HG03280 (cell line): ENCODE measurements at regions not wholly inside any gene's neighbourhood (a gene's known extent, or its start where the extent isn't known, plus 50 kb on each side); places are given as distances from the start of the nearest gene placed in this dataset.

ENCODE experiments used
- ATAC-seq: cut with Tn5 transposase; IDR thresholded peaks from one replicate; pipeline ENCODE4 v1.9.1; 2021; ENCODE audit warnings: mild to moderate bottlenecking, moderate library complexity; ENCODE audit not compliant: unreplicated experiment

GRCh38 chr21:39124681-39125251 is 58.5 kb downstream of the PSMG1 start:
- no peak for ATAC-seq

- no peak for ATAC-seq
These were observed 59.9 kb downstream of the PSMG1 start for GRCh38 chr21:39123375-39123774.

- ATAC-seq, result no peak
These were observed 61.5 kb downstream of the PSMG1 start for GRCh38 chr21:39121600-39122355.

- ATAC-seq, result no peak
These were observed 62.2 kb downstream of the PSMG1 start for GRCh38 chr21:39120876-39121599.

DNA sequence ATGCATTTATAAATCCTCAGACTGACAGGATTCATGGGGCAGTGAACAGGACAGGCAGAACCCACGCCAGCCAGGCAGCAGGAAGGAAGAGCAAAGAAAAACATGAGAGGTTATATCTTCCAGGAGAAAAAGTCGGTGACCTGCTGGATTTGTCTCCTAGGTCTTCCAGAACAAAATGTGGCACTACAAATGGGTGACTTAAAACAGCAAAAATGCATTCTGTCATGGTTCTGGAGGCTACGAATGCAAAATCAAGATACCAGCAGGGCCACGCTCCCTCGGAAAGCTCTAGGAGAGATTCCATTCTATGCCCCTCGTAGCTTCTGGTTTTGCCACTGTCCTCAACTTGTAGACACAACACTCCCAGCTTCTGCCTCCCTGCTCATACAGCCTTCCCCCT is 63.4 kb downstream of the PSMG1 start:
- no peak for ATAC-seq

- no peak for ATAC-seq
These were observed 64.5 kb downstream of the PSMG1 start for GRCh38 chr21:39118604-39119215.

DNA sequence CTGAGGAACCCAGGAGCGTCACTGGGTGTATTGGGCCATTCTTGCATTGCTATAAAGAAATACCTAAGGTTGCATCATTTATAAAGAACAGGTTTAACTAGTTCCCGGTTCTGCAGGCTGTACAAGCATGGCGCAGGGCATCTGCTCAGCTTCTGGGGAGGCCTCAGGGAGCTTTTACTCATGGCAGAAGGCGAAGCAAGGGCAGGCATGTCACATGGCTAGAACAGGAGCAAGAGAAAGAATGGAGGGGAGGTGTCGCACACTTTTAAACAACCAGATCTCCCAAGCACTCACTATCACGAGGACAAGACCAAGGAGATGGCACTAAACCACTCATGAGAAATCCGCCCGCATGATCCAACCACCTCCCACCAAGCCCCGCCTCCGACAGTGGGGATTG is 65.2 kb downstream of the PSMG1 start:
- ATAC-seq, result no peak

DNA sequence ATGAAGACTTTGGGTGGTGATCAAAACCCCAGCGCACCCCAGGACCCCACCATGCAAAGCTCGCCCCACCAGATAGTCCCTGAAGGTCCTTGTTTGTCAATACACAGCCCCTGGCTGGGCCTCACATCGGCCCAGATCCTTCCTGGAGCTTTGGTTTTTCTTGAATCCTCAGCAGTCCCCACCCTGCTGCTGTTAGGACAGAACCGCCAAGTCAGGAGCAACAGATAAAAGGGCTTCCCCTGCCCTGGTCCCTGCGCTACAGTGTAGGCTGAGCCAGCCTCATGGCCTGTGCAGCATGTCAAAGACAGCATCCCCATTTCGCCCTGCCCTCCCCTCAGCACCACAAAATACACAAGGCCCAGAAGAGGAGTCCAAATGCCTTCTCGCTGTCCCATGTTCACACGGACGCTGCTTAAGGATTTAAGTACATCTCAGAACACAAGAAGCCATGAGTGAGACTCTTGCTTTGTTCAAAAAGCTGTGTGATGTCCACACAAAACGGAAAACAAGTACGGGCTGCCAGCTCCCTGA is 65.7 kb downstream of the PSMG1 start:
- ATAC-seq, result no peak

GRCh38 chr21:39116761-39117439 is 66.4 kb downstream of the PSMG1 start:
- no peak for ATAC-seq

DNA sequence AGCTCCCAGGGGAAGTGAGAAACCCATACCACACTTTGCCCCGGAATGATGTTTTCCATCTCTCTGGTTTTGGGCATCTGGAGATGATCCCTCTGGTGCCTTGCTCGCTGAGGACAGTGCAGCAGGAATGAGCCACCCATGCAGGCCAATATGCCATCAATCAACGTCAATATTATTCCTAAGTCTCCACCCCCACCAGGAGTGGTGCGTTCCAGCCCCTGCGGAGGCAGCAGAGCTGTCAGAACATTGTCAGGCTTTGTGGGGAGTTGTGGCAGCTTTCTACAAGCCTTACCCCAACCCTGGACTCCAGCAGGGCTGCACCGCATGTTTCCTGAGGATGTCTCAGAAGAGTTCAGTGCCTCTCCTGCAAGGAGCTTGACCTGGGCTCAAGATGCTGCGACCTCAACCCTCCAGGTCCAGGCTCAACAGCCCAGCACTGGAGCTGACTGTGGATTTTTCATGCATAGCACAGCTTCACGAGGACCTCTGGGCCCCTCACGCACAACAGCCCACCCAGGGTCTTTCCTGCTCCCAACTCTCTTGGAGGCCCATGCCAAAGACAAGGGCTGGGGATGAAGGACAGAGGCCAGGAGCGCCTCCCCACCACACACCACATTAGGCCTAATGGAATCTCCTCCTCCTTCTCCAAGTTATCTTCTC is 67.5 kb downstream of the PSMG1 start:
- no peak for ATAC-seq

GRCh38 chr21:39114871-39115575 is 68.2 kb downstream of the PSMG1 start:
- no peak for ATAC-seq

- no peak for ATAC-seq
These were observed 71.2 kb downstream of the PSMG1 start for GRCh38 chr21:39111931-39112550.

DNA sequence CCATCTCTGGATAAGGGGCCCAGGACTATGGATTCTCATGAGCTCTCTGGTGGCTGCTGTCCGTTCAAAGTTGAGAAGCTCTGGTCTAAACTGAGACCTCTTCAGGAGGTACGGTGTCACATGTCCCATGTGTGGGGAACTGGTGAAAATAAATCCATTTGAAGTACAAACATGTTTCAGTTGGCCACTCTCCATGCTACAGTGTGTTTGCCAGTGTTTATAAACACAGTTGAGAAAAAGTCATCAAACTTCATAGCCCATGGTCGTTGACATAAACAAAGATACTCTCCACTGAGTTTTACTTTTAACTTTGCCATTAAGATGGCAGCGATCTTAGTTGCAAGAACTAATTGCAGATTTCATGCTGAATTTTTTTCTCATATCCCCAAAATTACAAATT is 72.8 kb downstream of the PSMG1 start:
- ATAC-seq, result no peak

DNA sequence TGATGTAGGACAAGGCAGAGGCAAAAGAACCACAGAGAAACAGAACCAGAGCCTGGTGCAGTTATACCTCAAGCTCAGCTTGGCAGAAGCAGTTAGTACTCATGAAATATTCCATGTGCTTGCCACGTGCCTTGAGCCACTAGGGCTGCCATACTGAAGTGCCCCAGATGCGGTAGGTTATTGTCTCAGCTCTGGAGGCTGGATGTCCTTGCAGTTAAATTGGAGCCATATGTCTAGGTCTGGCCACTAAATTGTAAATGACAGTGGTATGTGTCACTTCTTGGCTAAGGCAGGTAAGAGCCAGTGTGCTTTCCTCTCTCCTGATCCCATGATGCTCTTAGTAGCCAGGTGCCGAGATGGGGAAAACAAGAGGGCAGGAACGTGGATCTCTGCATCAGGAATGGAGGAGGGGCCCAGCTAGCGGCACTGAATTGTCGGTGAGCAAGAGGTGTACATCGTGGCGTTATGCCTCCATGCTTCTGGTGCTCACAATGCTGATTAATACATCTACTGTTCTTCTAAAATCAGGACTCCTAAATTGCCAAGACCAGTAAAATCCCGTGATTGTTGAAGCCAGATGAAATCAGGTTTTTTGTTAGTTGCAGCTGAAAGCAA is 73.5 kb downstream of the PSMG1 start:
- no peak for ATAC-seq

DNA sequence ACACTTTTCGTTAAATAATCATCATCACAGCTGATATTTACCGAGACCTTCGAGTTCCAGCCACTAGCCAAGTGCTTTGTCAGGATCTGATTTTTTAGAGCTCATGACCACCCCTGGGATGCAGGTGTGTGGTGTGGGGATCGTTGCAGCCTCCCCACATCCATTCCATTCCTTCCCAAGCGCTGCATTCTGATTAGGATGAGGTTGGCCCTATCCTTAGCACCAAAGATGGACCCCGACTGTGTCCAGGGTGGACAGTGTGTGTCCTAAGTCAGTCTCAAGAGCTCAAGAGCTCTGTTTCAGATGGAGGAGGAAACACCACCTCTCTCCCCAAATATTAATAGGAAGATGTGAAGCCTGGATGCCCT is 74.1 kb downstream of the PSMG1 start:
- ATAC-seq, result no peak

GRCh38 chr21:39108291-39109162 is 74.7 kb downstream of the PSMG1 start:
- no peak for ATAC-seq

DNA sequence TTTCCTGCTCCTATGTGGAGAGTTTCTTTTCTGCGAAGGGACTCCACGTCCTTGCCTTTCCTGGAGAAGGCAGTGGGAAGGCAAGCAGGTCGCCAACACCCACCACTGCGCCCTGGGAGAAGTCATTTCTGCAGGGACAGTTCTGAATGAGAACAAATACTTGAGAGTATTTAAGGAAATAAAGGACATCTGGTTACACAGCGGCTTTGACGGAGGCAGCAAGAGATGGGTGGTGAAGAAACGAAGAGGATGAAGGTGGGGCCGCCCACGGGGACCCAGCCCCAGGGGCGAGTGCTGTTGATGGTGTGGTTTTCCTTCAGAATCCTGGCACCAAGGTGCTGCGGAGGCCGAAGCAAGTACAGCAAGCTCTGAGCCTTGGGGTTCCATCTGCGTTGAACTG is 75.5 kb downstream of the PSMG1 start:
- ATAC-seq, result no peak

GRCh38 chr21:39106881-39107462 is 76.3 kb downstream of the PSMG1 start:
- ATAC-seq, result no peak
